ENCODE measurements at regions not wholly inside any gene's neighbourhood (a gene's known extent, or its start where the extent isn't known, plus 50 kb on each side); places are given as distances from the start of the nearest gene placed in this dataset.

DNA sequence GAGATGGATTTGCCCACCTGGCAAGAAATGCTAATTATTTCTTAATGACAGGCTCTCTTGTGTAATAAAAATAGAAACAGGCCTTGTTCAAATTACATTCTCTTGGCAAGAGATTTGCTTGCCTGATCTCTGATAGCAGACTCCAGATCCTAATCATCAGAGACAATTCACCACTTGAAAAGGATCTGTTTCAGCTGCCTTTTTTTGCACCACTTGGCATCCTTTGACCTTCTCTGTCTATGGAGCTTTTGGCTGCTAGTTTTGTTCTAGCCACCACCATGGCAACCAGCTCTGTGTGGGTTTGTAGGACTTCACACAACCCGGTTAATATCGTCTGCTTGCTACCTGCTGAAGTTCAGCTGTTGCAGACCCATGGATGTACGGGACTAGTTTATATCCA is 241.1 kb upstream of the TLL1 start:
- TF ChIP-seq, protein P1, sequence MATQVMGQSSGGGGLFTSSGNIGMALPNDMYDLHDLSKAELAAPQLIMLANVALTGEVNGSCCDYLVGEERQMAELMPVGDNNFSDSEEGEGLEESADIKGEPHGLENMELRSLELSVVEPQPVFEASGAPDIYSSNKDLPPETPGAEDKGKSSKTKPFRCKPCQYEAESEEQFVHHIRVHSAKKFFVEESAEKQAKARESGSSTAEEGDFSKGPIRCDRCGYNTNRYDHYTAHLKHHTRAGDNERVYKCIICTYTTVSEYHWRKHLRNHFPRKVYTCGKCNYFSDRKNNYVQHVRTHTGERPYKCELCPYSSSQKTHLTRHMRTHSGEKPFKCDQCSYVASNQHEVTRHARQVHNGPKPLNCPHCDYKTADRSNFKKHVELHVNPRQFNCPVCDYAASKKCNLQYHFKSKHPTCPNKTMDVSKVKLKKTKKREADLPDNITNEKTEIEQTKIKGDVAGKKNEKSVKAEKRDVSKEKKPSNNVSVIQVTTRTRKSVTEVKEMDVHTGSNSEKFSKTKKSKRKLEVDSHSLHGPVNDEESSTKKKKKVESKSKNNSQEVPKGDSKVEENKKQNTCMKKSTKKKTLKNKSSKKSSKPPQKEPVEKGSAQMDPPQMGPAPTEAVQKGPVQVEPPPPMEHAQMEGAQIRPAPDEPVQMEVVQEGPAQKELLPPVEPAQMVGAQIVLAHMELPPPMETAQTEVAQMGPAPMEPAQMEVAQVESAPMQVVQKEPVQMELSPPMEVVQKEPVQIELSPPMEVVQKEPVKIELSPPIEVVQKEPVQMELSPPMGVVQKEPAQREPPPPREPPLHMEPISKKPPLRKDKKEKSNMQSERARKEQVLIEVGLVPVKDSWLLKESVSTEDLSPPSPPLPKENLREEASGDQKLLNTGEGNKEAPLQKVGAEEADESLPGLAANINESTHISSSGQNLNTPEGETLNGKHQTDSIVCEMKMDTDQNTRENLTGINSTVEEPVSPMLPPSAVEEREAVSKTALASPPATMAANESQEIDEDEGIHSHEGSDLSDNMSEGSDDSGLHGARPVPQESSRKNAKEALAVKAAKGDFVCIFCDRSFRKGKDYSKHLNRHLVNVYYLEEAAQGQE (tag by site-specific recombination; IDR thresholded peaks at IDR 0.05), result no peak
- TF ChIP-seq ZNF292 (tag by site-specific recombination; IDR thresholded peaks at IDR 0.05; ENCODE audit: borderline replicate concordance, low read depth), result no peak
- no peak for TF ChIP-seq CTCF (tag by site-specific recombination; IDR thresholded peaks at IDR 0.05)
- TF ChIP-seq ZSCAN16 (tag by site-specific recombination; IDR thresholded peaks at IDR 0.05), result no peak
- no peak for TF ChIP-seq ZNF274 (IDR thresholded peaks at IDR 0.05; ENCODE audit: low read length)
- TF ChIP-seq ZNF274 (tag by site-specific recombination; IDR thresholded peaks at IDR 0.05; ENCODE audit: borderline replicate concordance), result no peak
